ENCODE measurements at regions not wholly inside any gene's neighbourhood (a gene's known extent, or its start where the extent isn't known, plus 50 kb on each side); places are given as distances from the start of the nearest gene placed in this dataset.

DNA sequence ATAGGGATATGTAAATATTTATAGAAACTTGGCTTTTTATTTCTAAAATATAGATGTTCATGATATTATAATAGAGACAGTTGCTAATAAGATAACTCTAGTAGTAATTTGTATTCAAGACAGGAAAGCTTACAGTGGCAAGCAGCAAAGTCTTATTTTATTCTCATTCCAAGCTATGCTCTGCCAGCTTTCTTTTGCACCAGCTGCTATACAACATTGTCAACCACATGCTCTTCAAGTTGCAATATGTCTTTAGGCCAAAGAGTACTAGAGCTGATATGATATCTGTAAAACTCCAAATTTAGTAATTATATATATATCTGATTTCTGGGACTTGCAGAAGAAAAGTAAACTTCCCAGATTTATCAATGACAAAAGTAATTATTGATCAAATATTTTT lies 350.1 kb downstream of the HGF start:
- no peaks in the 10 kb centered on the region for H3K23me2 ChIP-seq (ENCODE audit: low read depth, low read length)
- no peak overlapping the region for H4K91ac ChIP-seq (replicated peaks; ENCODE audit: insufficient read length, low read length)
- H2BK5ac ChIP-seq (ENCODE audit: low read depth, low read length) = no peak overlapping the region
- no peak overlapping the region for H2AK5ac ChIP-seq (ENCODE audit: low read depth, low read length)
- no peak overlapping the region for H2BK120ac ChIP-seq (replicated peaks; ENCODE audit: low read depth, low read length)
- no peak overlapping the region for H3K56ac ChIP-seq (replicated peaks; ENCODE audit: insufficient read length, low read depth, low read length)
- no peak overlapping the region for H3K4ac ChIP-seq (replicated peaks; ENCODE audit: insufficient read length, low read depth, low read length)
- no peak overlapping the region for H2BK20ac ChIP-seq (ENCODE audit: low read length)
- no peak overlapping the region for H3K4me3 ChIP-seq (ENCODE audit: extremely low read depth in 1 of 4, insufficient read depth in 2 of 4, low read depth in 3 of 4, low read length in 4 of 4)
- no peaks in the 10 kb centered on the region for H4K20me1 ChIP-seq (replicated peaks in 1 of 2; ENCODE audit: control insufficient read depth in 1 of 2, insufficient read depth in 2 of 2, low read length in 2 of 2)
- H3K9me3 ChIP-seq (ENCODE audit: insufficient read depth in 2 of 2, low read depth in 1 of 2, low read length in 1 of 2) = no peaks in the 10 kb centered on the region
- CTCF ChIA-PET (ENCODE audit: partially characterized antibody) = no interaction called here
- H3K79me1 ChIP-seq (ENCODE audit: low read depth, low read length) = no peaks in the 10 kb centered on the region
- H2AFZ ChIP-seq (ENCODE audit: low read length) = no peak overlapping the region
- H2BK12ac ChIP-seq (ENCODE audit: low read depth, low read length) = no peak overlapping the region
- no peak overlapping the region for H2BK15ac ChIP-seq (ENCODE audit: low read length)
- no peak overlapping the region for H3K18ac ChIP-seq (ENCODE audit: extremely low read depth, low read length)
- H3K14ac ChIP-seq (ENCODE audit: insufficient read length) = no peak overlapping the region
- H3K27me3 ChIP-seq (replicated peaks in 1 of 4; ENCODE audit: control insufficient read depth in 3 of 4, extremely low read depth in 1 of 4, insufficient read depth in 3 of 4, low read length in 3 of 4) = no peaks in the 10 kb centered on the region
- H4K5ac ChIP-seq (ENCODE audit: insufficient read length, low read depth, low read length) = no peak overlapping the region
- DNase-seq (ENCODE audit: low read depth in 1 of 2, low spot score in 2 of 2) = no peak
- no peak overlapping the region for H4K8ac ChIP-seq (ENCODE audit: extremely low read depth, insufficient read depth, low read length)
- FAIRE-seq = no peak
- no peak overlapping the region for H3K27ac ChIP-seq (ENCODE audit: low read depth, low read length)
- H3K23ac ChIP-seq (ENCODE audit: insufficient read length) = no peak overlapping the region
- no peaks in the 10 kb centered on the region for H3K4me1 ChIP-seq (replicated peaks in 1 of 4; ENCODE audit: control insufficient read depth in 3 of 4, insufficient read depth in 4 of 4, low read length in 3 of 4)
- no peak overlapping the region for H3K4me2 ChIP-seq (ENCODE audit: insufficient read depth in 1 of 2, low read depth in 2 of 2, low read length in 2 of 2)
- no peaks in the 10 kb centered on the region for H3K36me3 ChIP-seq (ENCODE audit: control insufficient read depth in 2 of 4, insufficient read depth in 4 of 4, low read length in 3 of 4)
- POLR2A ChIA-PET (ENCODE audit: partially characterized antibody) = no interaction called here
- H3K9ac ChIP-seq (replicated peaks in 1 of 4; ENCODE audit: extremely low read depth in 1 of 4, low read depth in 3 of 4, low read length in 3 of 4) = no peak overlapping the region
- H3K79me2 ChIP-seq (ENCODE audit: control insufficient read depth in 1 of 2, insufficient read depth in 2 of 2, low read length in 2 of 2) = no peaks in the 10 kb centered on the region
- TF ChIP-seq, protein P1, sequence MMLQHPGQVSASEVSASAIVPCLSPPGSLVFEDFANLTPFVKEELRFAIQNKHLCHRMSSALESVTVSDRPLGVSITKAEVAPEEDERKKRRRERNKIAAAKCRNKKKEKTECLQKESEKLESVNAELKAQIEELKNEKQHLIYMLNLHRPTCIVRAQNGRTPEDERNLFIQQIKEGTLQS (IDR thresholded peaks at IDR 0.05; ENCODE audit: insufficient read depth, low read depth, low read length) = no peak
- TF ChIP-seq SP1 (IDR thresholded peaks at IDR 0.05; ENCODE audit: low read depth, low read length) (no peak), FOSL1 (IDR thresholded peaks at IDR 0.05; ENCODE audit: insufficient read depth, low read depth, low read length) (no peak), JUND (IDR thresholded peaks at IDR 0.05; ENCODE audit: low read length) (no peak), CHD1 (IDR thresholded peaks at IDR 0.05; ENCODE audit: low read depth, low read length) (no peak), KDM1A (IDR thresholded peaks at IDR 0.05; ENCODE audit: borderline replicate concordance, low read length) (no peak), SAP30 (IDR thresholded peaks at IDR 0.05; ENCODE audit: insufficient read depth, insufficient replicate concordance, low read length) (no peak), NANOG (IDR thresholded peaks at IDR 0.05; ENCODE audit: insufficient read depth, low read depth, low read length, poor library complexity, severe bottlenecking) (no peak)
- TF ChIP-seq, protein P2, sequence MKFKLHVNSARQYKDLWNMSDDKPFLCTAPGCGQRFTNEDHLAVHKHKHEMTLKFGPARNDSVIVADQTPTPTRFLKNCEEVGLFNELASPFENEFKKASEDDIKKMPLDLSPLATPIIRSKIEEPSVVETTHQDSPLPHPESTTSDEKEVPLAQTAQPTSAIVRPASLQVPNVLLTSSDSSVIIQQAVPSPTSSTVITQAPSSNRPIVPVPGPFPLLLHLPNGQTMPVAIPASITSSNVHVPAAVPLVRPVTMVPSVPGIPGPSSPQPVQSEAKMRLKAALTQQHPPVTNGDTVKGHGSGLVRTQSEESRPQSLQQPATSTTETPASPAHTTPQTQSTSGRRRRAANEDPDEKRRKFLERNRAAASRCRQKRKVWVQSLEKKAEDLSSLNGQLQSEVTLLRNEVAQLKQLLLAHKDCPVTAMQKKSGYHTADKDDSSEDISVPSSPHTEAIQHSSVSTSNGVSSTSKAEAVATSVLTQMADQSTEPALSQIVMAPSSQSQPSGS (IDR thresholded peaks at IDR 0.05; ENCODE audit: low read length) = no peak
